ENCODE measurements at regions not wholly inside any gene's neighbourhood (a gene's known extent, or its start where the extent isn't known, plus 50 kb on each side); places are given as distances from the start of the nearest gene placed in this dataset.

DNA sequence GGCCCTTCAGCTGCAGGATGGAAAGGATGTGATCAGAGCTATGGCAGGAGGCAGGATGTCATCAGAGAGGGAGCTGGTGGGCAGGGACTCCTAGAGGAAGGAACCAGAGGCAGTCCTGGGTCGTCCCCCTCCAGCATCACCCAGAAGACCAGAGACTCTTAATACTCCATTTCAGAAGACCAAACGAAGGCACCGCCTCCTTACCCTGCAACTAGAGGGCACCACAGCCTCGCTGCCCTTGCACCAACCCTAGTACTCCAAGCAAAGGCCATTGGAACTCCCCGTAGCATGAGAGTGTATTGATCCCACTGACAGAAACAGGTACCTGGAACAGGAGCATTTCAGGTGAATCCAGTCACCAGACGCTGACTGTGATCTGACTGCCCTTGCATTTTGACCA is 598.1 kb downstream of the NPHP4 start:
- DNase-seq, result no peak

DNA sequence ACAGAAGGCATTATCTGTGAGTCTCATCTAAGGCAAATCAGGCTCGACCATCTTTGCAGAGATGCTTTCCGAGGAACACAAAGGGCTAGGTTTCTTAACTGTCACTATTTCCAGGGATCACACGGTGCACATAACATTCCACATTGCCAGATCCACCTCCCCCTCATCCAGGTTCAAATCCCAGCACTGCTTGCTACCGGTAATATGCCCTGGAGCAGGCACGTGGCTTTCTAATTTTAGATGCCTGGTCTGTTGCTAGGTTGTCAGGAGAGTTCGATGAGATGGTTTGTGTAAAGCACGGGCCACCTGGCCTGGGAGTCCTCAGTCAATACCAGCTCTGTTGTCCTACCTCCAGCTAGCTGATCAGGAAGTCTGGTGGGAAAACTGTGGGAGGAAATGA is 598.6 kb downstream of the NPHP4 start:
- no peak for DNase-seq

DNA sequence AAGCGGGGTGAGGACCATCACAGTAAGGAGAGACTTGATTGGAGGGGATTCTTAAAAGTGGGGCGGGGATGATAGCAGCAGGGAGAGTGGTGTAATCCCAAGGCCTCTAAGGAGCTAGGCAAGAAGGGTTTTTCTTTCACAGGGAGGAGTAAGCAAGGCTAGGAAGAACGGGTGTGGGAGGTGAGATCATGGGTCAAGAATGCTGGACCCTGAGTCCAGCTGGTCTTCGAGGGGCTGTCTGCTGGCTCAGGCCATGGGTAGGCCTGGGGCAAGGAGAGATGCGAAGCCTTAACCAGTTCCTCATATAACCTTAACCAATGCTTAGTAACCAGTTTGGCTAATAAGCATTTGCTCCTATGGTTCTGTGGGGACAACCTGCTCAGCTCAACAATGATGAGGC is 599.1 kb downstream of the NPHP4 start:
- no peak for DNase-seq

DNA sequence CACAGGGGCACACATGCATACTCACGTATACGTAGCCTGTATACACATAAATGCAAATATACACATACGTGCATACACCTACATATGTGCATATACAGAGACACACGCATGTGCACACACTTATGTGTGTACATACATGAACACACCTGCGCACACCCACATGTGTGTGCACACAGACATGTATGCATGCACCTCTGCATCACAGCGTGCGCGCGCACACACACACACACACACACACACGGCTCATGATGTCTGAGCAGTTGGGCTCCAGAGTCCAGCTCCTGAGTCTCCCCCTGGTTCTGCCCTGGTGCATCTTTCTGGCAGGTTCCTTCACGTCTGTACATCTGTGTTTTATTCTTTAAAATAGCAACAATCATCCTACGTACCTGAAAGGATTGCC is 600.5 kb downstream of the NPHP4 start:
- DNase-seq, result no peak

DNA sequence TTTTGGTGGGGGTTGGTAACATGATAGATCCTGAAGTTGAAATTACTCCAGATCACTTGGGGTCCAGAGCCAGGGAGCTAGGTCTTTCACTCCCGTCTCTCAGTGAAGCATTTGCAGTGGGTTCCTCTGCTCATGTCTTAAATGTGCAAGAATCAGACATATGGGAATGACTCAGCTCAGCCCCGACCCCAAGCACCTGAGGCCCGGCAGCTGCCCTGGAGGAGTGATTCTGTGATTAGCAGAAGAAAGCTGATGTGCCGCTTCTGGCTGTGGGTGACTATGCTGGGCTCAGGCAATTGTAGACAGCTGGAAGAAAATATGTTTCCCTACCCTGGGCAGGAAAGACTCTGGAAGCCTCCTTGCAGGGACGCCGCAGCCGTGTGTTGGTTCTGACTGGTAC is 601.7 kb downstream of the NPHP4 start:
- DNase-seq, result no peak

DNA sequence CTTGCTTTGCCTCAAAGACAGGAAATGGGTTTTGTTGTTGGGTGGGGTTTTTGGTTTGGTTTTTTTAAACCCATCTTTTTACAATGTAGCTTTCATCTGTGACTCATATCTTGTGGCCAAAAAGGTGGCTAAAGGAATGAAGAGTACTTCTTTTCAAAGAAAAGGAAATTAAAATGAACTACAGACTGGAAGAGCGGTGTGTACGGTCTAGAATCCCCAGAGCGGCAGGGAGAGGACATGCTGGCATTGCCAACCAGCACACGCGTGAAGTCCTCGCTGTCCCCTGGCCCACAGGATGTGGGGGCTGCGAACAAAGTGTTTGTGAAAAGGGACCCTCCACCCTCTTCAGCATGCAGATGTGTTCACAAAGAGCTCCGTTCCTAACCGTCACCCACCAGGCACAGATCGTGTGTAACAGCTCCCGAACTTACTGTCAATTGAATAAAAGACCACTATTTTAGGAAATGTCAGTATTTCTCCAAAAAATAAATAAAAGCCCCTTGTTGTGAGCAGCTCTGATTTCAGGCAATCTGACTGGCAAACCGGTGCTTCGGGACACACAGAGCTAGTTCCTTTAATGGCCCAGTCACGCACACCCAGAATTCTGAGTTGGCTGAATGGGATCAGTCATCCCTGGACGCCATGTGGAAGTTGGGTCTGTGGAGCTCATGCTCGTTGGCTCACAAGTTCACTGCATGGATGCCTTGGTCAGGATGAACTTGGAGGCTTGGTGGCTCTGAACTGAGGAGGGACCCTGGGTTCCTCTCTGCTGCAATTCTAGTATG is 602.9 kb downstream of the NPHP4 start:
- no peak for DNase-seq

DNA sequence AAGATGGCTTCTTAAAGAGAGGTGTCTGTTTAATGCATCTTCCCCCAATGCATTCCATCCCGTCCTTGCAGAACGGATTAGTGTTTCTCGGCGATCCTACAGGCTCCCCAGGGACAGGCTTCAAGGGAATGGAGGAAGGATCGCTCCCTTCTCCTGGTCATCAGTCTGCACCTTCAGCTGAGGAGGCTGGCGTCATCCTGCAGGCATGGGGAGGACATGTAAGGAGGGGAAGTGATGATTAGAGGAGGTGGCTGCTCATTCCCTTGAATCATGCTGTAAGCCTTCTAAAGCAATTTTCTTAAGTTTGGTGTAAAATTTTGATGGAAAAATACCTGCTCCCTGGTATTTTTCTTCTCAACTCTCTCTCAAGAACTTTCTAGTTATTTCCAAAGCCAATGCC is 603.6 kb downstream of the NPHP4 start:
- DNase-seq, result no peak

DNA sequence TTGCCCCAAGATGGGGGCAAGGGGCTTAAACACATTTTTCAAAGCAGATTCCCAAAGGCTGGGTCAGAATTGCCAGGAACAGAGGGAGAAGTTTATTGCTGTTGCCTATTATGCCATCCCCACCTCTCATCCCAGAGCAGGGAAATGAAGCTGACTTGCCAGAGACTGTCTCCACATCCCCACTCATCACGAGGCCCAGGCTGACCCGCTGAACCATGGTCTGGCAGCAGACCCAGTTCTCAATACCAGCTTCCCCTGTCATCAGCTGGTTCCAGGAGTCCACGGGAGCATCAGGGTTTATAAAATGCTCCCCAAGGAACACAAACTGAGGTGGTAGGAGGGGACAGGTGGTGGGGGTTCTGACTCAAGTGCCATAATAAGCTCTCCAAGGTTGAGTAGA is 605.9 kb downstream of the NPHP4 start:
- DNase-seq, result no peak

DNA sequence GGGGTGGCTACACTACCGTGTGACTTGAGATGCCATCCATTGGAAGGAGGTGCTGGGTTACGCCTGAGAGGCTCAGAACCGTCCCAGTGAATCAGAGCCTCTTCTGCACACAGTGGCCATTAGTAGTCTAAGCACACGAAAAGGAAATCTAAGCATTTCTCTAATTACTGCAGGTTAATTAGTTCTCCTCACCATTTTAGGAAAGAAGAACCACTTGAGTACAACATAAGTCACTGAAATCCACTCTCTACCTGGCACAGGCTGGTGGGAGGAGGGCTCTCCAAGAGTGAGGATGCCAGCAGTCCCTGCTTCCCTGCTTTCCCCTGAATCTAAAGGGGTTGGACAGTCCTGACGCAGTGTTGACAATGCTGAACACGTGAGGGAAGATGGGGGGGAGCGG is 606.3 kb downstream of the NPHP4 start:
- no peak for DNase-seq

DNA sequence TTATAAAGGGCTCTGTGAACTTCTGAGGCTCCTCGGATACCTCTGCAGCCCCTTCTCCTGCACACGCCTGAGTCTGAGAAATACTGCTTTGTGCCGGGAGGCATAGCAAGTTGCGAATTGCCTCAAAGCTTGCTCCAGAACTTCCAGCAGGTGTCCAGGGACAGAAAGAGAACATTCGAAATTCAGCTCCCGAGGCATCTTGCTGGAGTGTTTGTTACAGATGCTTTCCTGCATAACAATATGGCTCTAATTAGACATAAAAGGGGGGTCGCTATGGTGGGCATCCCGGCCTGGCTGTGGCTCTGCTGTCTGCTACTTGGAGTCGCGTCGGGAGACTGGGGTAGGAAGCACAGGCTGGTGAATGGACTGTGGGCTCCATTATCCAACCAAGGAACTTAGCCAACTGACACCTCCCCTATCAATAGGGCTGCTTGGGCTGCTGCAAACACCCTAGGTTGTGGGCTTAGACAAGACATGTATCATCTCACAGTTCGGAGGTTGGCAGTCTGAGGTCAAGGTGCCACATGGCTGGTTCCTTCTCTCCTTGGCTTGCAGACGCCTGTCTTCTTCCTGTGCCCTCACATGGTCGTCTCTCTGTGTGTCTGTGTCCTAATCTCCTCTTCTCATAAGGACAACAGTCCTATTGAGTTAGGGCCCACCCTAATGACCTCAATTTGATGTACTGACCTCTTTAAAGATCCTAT is 607.0 kb downstream of the NPHP4 start:
- DNase-seq, result no peak

DNA sequence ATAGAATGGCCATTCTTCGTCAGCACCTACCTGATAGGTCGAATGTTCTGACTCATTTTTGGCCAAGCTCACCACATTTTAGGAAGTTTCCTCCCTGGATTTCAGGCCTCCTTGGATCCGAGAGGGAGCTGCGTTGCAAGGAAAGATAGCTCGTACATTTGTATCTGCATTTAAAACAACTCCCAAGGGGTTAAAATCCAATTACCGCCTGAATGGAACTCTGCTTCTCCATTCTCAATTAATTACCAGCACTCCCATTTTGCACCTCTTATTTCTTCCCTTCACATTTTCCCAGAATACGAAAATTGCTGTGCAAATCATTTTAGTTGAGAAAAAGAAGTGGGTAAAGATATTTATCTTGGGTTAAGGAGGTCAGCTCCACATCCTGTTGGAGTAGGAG is 610.7 kb downstream of the NPHP4 start:
- no peak for DNase-seq

DNA sequence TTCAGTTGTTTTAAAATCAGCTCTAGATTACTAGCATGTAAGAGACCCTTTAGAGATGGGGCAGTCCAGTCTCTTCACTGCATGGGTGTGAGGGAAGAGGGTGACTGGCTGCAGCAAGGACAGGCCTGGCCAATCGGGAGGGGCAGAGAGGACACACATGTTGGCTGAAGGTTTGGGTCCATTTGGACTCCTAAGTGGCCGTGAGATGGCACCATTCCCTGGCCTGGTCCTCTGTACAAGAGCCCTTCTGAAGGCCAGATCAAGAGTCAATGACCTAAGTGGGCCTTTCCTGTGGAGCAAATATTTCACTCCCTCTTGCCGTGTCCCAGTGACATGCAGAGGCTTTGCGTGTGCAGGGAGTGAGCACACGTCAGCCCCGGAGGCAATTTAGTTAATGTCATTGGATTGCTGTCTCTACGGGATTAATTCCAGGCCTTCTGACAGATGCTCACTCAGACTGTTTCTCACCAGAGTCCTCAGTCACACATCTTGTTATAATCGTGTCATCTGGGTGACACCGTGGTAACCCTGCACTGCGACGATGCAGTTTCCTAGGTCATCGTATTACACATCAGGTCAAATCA is 613.0 kb downstream of the NPHP4 start:
- DNase-seq, result no peak

DNA sequence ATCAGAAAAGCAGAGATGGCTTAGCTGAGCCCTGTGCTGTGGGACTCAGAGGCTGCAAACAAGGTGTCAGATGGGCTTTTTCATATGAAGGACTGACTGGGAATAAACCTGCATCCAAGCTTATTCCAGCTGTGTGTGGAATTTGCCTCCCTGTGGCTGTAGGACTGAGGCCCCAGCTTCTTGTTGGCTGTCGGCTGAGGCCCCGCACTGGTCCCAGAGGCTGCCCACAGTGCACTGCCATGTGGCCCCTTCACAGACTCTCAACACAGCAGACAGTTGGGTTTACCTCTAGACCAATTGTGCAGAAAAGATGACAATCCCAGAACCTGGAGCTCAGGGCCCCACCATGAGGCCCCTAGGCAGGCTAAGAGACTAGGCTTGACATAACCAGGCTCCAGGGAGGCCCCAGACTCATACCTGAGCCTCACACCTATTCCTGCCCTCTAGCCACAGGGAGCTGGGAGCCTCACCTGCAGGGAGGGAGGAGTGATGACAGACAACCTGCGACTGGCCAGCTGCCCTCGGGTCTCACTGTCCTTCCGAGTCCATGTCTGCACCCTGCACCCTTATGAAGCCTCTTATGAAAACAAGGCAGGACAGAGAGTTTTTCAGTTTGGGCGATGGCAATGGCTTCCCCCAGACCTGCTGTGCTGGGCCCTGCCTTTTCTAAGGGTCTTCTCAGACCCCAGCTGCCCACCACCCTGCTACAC is 615.5 kb downstream of the NPHP4 start:
- no peak for DNase-seq

DNA sequence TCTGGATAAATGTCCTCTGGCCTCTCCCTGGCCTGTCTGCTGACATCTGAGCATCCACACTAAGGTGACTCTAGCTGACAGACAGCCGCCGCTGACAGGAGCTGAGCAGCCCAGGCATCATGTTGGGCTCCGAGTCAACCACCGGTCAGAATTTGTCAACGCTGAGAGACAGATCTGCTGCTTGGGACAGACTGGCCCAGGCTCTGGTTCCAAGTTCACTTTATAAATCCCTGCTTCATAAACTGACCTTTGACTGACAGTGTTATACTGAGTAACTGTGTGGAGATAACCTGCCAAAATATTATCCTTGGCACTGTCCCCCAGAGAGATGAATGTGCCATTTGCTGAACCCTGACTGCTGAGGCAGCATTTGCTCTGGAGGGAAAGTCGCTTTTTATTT is 616.7 kb downstream of the NPHP4 start:
- no peak for DNase-seq

DNA sequence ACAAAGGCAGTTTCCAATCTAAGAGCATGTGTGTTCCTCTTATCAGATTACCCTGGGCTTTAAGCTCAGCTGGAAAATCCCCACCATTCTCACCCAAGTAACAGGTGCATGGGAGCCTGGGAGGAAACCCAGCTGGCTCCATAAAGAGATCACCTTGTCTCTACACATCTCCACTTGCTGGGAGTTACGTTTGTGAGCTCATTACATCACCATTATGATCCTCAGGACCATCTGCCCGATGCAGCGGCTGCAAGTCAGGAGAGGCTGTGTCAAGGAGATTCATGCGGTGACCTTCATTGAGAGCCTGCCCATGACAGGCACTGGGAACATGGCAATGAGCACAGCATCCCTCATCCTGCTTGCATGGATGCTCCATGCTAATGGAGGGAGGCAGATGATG is 618.0 kb downstream of the NPHP4 start:
- no peak for DNase-seq

DNA sequence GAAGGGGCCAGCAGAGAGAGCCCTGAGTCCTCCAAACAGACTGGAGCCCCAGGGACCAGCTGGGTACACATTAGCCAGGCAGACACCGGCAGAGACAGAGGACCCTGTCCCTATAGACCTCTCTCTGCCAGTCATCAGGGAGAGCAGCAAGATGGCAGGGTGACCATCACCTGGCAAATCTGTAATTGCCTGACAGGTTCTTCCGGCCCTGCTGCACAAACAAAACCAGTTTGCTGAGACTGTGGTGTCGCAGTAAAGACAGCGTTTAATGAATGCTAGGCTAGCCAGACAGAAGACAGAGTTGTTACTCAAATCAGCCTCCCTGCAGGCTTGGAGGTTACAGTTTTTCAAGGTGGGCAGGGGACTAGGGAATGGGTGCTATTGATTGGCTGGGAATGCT is 618.9 kb downstream of the NPHP4 start:
- no peak for DNase-seq

DNA sequence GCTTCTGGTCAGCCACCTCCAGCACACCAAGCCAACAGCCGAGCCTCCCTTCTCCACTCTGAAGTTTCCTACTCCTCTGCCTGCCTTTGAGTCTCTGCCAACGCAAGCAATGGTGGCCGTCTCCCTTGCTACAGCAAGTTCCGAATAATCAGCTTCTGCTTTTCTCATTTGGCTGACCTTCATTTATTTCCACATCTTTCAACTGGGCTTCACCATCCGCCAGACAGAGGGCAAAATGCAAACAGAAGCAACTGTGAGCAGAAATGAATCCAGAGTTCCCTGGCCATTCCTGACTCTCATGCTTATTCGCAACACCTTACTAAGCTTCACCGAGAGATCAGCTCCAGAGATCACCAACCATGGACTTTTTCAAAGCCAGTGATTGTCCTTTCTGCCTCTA is 621.0 kb downstream of the NPHP4 start:
- DNase-seq, result no peak

DNA sequence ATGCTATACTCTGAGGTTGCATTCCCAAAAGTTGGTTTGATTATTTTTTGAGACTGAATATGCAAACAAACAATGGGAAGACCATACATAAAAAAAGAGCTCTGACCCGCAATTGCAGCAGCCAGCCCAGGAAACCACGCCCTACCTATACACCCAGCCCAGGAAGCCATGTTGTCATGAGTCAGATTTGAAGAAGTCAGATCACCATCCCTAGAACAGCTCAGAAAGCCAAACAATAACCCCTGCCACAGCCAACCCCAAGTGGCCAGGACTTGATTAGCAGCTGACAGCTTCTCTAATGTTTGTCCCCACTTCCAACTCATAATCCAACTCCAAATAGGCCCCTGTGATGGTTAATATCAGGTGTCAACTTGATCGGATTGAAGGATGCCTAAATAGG is 621.9 kb downstream of the NPHP4 start:
- no peak for DNase-seq

DNA sequence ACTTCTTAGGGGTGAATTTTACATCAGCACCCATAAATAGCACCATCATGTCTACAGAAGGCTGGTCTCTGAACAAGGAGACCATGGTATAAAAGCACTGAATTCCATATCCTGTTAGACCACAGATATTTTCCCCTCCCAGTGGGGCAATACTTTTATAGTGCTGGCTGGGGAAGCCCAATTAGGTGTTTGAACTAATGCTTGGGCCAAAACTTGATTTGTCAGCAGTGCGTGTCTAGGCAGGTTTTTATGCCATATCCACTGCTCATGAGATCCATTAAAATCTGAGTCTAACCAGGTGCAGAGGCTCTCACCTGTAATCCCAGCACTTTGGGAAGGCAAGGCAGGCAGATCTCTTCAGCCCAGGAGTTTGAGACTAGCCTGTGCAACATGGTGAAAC is 623.0 kb downstream of the NPHP4 start:
- no peak for DNase-seq

DNA sequence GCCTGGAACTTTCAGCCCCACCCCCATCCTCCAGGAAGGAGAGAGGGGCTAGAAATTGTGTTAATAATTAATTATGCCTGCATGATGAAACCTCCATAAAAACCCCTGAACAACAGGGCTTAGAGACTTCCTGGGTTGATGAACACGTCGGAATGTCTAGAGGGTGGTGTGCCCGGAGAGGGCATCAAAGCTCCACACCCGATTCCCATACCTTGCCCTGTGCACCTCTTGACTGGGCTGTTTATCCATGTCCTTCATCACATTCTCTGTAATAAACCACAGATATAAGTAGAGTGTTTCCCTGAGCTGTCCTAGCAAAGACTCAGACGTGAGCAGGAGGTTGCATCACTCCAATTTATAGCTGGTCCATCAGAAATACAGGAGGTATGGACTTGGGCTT is 624.0 kb downstream of the NPHP4 start:
- DNase-seq, result no peak

DNA sequence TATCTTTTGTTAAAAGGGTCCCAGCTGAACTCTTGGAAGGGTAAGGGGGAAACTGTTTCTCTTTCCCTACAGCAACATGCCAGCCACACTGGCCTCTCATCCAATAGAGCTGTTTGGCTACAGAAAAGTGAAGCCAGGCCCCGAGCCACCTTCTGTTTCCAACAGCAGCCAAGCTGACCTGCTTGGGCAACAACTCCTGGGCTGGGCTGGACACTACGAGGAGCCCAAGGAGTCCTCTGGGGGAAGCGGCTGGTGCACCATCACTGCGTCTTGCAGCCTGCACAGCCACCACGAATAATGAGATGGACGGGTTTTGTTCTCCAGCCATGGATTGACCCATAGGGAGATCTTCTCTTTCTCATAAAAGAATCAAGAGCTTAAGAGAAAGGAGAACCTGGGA is 624.9 kb downstream of the NPHP4 start:
- DNase-seq, result no peak

DNA sequence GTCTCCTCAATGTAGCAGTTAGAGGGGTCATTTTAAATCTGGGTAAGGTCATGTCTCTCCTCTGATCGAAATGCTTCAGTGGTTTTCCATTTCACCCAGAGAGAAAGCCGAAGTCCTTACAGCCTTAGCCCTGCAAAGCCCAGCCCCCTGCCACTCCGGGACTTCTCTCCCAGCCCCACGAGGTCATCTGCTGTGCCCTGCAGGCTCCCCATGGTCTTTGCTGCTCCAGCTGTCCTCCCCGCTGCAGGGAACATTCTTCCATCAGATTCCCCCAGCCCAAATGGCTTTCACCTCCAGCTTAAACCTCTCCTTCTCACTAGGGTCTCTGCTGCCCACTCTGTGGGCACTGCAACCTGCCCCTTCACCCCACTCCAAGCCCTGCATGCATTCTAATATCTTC is 626.5 kb downstream of the NPHP4 start:
- no peak for DNase-seq

DNA sequence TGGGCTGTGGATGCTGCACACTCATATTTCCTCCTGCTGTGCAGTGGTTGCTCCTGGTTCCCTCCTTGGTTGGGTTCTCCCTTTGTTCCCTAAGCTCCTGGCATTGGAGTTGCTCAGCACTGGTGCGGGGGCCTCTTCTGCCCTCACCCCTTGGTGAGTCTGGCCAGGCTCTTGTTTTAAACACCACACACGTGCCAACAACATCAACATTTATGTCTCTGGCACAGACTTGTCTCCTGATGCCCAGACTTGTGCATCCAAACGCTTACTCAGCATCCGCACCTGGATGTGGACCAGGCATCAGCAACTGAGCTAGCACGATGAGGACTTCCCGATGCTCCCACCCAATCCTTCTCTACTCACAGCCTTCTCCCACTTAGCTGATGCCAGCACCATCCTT is 627.6 kb downstream of the NPHP4 start:
- DNase-seq, result no peak

DNA sequence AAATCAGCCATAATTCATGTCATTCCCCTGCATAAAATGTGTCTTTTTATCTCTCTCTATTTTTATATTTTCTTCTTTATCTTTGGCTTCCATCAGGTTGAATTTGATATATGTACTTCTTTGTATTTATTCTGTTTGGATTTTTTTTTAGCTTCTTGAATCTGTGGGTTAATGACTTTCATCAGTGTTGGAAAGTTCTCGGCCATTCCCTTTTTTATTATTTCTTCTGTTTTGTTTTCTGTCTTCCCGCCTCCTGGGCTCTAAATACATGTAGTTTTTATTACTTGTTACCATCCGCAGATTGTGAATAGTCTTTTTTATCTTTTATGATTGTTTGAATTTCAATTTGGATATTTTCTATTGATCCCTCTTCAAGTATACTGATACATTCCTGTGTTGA is 637.5 kb downstream of the NPHP4 start:
- no peak for DNase-seq
